Nephron (organoid): ENCODE measurements at regions not wholly inside any gene's neighbourhood (a gene's known extent, or its start where the extent isn't known, plus 50 kb on each side); places are given as distances from the start of the nearest gene placed in this dataset.

Experiments used
- H3K27ac Mint-ChIP-seq, 3 experiments: 2 replicates each; pipeline ENCODE4 v1.8.0; 2020; ENCODE audit warnings: mixed read lengths in 3 of 3, mild to moderate bottlenecking in 2 of 3, moderate library complexity in 1 of 3
- H3K27me3 Mint-ChIP-seq: 2 replicates; pipeline ENCODE4 v1.8.0; 2021; ENCODE audit warnings: low read depth, mild to moderate bottlenecking, moderate library complexity, mixed read lengths
- H3K36me3 Mint-ChIP-seq: 2 replicates; pipeline ENCODE4 v1.8.0; 2020; ENCODE audit warnings: low read depth, mixed read lengths
- H3K4me1 Mint-ChIP-seq: 2 replicates; pipeline ENCODE4 v1.8.0; 2020; ENCODE audit warnings: mixed read lengths
- H3K4me3 Mint-ChIP-seq, 3 experiments: 2 replicates each; pipeline ENCODE4 v1.8.0; 2020; ENCODE audit warnings: mild to moderate bottlenecking in 3 of 3, mixed read lengths in 3 of 3, moderate library complexity in 2 of 3
- H3K9me3 Mint-ChIP-seq: 2 replicates; pipeline ENCODE4 v1.8.0; 2020; ENCODE audit warnings: mixed read lengths
- CTCF ChIP-seq, 3 experiments: fragments of 200-600 bp; sonication (generic); IDR thresholded peaks; one replicate each; pipeline ENCODE4 v1.5.0; 2021; ENCODE audit warnings: antibody characterized with exemption in 3 of 3; ENCODE audit not compliant: unreplicated experiment in 3 of 3

- no peak overlapping the region for H3K27ac Mint-ChIP-seq
- no peak for TF ChIP-seq CTCF (IDR thresholded peaks at IDR 0.05; ENCODE audit: unreplicated experiment in 3 of 3)
- H3K36me3 Mint-ChIP-seq = no peaks in the 10 kb centered on the region
- peaks cover 7% of the 10 kb centered on the region for H3K9me3 Mint-ChIP-seq
- H3K4me1 Mint-ChIP-seq = peaks cover 19% of the 10 kb centered on the region
- no peak overlapping the region for H3K4me3 Mint-ChIP-seq
- H3K27me3 Mint-ChIP-seq = peaks cover 39% of the 10 kb centered on the region
These were observed 201.6 kb upstream of the CDH4 start for GRCh38 chr20:61050336-61050890.

DNA sequence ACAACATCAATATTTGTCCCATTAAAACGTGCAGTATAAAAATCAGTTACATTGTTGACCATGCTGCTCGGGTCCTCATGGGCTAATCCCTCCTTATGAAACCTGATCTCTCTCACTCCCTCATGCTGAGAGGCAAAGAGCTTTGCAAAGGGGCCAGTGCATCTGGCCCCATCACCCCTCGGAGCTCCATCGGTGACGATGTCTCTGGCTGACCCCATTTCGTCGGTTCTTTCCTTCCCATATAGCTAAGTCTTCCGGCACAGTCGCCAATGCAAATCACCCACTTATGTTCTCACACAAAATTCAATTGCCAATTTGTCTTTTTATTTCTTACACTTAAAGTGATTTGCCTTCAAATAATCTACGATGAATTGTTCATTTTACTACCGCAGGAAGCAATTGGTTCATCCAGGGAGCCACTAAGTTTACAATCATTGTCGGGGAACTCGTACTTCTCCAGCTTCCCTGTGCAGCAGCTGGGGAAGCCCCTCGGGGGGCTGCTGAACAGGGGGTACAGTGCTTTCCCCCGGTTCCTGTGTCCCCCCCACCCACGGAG lies 199.8 kb upstream of the CDH4 start:
- H3K4me1 Mint-ChIP-seq = peaks cover 23% of the 10 kb centered on the region
- TF ChIP-seq CTCF (IDR thresholded peaks at IDR 0.05; ENCODE audit: unreplicated experiment in 3 of 3) = no peak
- H3K27me3 Mint-ChIP-seq = peaks cover 35% of the 10 kb centered on the region
- no peaks in the 10 kb centered on the region for H3K36me3 Mint-ChIP-seq
- no peak overlapping the region for H3K4me3 Mint-ChIP-seq
- H3K27ac Mint-ChIP-seq = no peak overlapping the region
- H3K9me3 Mint-ChIP-seq = peaks cover 2% of the 10 kb centered on the region

DNA sequence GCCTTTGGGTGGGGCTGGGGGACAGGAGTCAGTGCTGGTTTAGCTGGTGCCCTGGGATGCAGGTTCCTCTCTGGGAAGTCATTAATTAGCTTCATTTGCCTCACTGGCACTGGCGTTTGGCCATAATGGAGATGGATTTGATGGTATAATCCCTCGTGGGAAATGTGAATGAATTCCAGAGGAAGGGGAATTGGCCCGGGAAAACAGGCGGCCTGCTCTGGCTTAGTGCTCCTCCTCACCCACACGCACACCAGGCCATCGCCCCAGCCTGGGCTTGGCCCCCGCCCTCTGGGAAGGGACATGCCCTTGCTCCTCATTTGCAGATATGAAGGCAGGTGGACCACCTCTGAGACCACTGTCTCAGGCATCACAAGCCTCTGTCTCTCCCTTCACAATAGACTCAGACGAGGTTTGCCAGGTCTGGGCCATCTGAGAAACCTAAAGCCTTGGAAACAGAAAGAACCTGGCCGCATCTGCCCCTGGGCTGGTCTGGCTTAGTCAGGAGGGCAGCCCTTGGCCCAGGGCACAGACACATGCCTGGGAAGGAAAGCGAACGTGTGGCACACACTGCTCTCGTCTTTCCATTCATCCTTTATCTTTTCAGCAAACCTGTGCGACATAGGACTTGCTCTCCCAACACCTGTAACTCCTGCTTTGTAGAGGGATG lies 199.2 kb upstream of the CDH4 start:
- Mint-ChIP-seq H3K36me3 (no peaks in the 10 kb centered on the region), H3K9me3 (peaks cover 2% of the 10 kb centered on the region), H3K27me3 (peaks cover 36% of the 10 kb centered on the region), H3K4me3 (no peak overlapping the region), H3K4me1 (peaks cover 23% of the 10 kb centered on the region), H3K27ac (no peak overlapping the region)
- TF ChIP-seq CTCF (IDR thresholded peaks at IDR 0.05; ENCODE audit: unreplicated experiment in 3 of 3) = no peak

DNA sequence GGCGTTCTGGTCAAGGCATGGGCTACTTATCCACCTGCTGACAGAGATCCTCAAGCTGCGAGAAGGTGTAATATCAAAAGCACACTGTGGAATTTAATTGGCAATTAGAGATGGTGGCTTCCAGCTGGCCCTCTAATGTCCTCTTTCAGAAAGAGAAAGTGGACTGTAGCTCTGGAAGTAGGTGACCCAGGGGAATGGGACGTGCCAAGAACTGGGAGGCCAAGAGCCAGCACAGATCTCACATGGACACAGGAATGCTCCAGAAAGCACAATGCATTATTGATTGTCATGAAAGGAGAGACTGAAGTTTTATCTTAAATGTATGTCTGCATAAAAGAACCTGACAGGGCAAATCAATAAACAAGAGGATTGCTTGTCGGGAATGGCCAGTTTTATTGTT lies 198.6 kb upstream of the CDH4 start:
- Mint-ChIP-seq H3K27me3 (peaks cover 42% of the 10 kb centered on the region), H3K9me3 (peaks cover 2% of the 10 kb centered on the region), H3K27ac (no peak overlapping the region), H3K36me3 (no peaks in the 10 kb centered on the region), H3K4me3 (no peak overlapping the region), H3K4me1 (peaks cover 23% of the 10 kb centered on the region)
- TF ChIP-seq CTCF (IDR thresholded peaks at IDR 0.05; ENCODE audit: unreplicated experiment in 3 of 3) = no peak

DNA sequence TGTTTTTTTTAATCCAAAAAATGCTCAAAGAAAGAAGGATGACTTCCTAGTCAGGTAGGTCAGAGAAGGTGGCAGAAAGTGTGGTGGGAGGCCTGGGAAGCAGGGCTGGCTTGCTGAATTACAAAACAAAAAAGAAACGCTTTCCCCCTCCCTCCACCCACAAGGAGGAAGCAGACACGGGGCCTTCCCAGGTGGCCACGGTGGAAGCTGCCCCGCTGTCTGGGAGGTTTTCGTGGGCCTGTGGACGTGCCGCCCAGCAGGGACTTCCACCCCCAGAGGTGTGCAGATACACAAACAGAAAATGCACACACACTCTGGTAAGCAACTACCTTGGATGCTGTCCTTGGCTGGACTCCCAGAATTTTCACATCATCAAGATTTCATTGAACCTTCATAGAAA lies 198.2 kb upstream of the CDH4 start:
- no peaks in the 10 kb centered on the region for H3K9me3 Mint-ChIP-seq
- peaks cover 44% of the 10 kb centered on the region for H3K27me3 Mint-ChIP-seq
- no peaks in the 10 kb centered on the region for H3K36me3 Mint-ChIP-seq
- no peak for TF ChIP-seq CTCF (IDR thresholded peaks at IDR 0.05; ENCODE audit: unreplicated experiment in 3 of 3)
- H3K4me1 Mint-ChIP-seq = peaks cover 23% of the 10 kb centered on the region
- no peak overlapping the region for H3K4me3 Mint-ChIP-seq
- H3K27ac Mint-ChIP-seq = no peak overlapping the region

DNA sequence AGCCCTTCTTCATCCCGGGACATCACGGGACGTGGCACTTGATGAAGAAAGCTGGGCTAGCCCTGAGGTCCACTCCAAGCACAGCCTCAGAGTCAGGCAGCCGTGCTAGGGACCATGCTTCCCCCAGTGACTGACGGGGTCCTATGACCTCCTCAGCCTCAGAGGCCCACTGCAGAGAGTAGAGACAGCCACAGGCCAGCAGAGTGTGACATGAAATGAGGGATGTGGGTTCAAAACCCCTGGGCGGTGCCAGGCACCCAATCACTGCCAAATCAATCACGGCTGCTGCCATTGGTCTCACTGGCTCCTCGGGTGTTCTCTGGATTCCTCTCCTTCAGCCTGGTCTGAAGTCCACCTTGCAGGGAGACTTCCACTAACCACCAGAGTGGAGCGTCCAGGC lies 197.7 kb upstream of the CDH4 start:
- Mint-ChIP-seq H3K9me3 (no peaks in the 10 kb centered on the region), H3K27ac (no peak overlapping the region), H3K4me3 (no peak overlapping the region), H3K36me3 (no peaks in the 10 kb centered on the region), H3K27me3 (peaks cover 44% of the 10 kb centered on the region), H3K4me1 (peaks cover 23% of the 10 kb centered on the region)
- no peak for TF ChIP-seq CTCF (IDR thresholded peaks at IDR 0.05; ENCODE audit: unreplicated experiment in 3 of 3)
